ENCODE measurements at regions not wholly inside any gene's neighbourhood (a gene's known extent, or its start where the extent isn't known, plus 50 kb on each side); places are given as distances from the start of the nearest gene placed in this dataset.

GRCh38 chr2:136424112-136424511, 306.2 kb upstream of the CXCR4 start:
- Histone ChIP-seq H3K79me2 (ENCODE audit: control insufficient read depth, insufficient read depth, low read length) (no peaks in the 10 kb centered on the region), H3K27ac (ENCODE audit: control insufficient read depth, insufficient read depth) (no peak overlapping the region), H3K9ac (ENCODE audit: control insufficient read depth, insufficient read depth, low read length) (no peak overlapping the region), H3K4me3 (no peak overlapping the region), H3K4me2 (ENCODE audit: control insufficient read depth, insufficient read depth) (no peak overlapping the region; the same call in 1 of the 2 replicates), H3K36me3 (ENCODE audit: control insufficient read depth in 2 of 2, insufficient read depth in 2 of 2, low read length in 1 of 2) (no peaks in the 10 kb centered on the region), H2AFZ (ENCODE audit: control insufficient read depth, low read depth, low read length) (no peak overlapping the region), H4K20me1 (ENCODE audit: control insufficient read depth, insufficient read depth) (no peaks in the 10 kb centered on the region; the same call in 1 of the 2 replicates), H3K27me3 (replicated peaks in 1 of 2; ENCODE audit: control insufficient read depth in 2 of 2, insufficient read depth in 2 of 2, low read length in 1 of 2) (peaks cover 0 to 4% of the 10 kb centered on the region in 2 experiments; a peak in 3 of 4 replicates), H3K9me3 (replicated peaks; ENCODE audit: control insufficient read depth, insufficient read depth, low read length) (no peaks in the 10 kb centered on the region), H3K4me1 (ENCODE audit: control insufficient read depth, insufficient read depth, low read length) (peaks cover 4% of the 10 kb centered on the region; the same call in 1 of the 2 replicates)
- ChIA-PET RAD21 (ENCODE audit: unreplicated experiment) (interaction anchor here (1.0 to 2.1 kb wide), 3 partner anchors 40 to 510 kb away, joined by 3 to 7 read pairs (median 3); no protein-coding TSS in a partner anchor), POLR2A (no interaction called here), SMC1A (ENCODE audit: uncharacterized antibody, unreplicated experiment) (interaction anchor here (0.7 to 1.5 kb wide), 5 partner anchors 17 to 801 kb away, joined by 3 to 4 read pairs (median 3); no protein-coding TSS in a partner anchor), CTCF (interaction anchor here (0.7 to 3.4 kb wide), 10 partner anchors 11 to 1414 kb away, joined by 3 to 26 read pairs (median 4); no protein-coding TSS in a partner anchor)
- in situ Hi-C loops (cut with MboI) (loop anchor here (5.0 to 10.0 kb wide), 2 partner anchors 311 to 1413 kb away; no protein-coding TSS in a partner anchor), intact Hi-C loops (cut with micrococcal nuclease; ENCODE audit: unreplicated experiment) (loop anchor here (5.0 kb wide), 1 partner anchor 243 kb away; no protein-coding TSS in a partner anchor)
- DNase-seq (ENCODE audit: low read depth, low spot score): no peak
- no peak for FAIRE-seq
- TF ChIP-seq SUZ12 (IDR thresholded peaks at IDR 0.05; ENCODE audit: unreplicated experiment) (no peak), EP300 (IDR thresholded peaks at IDR 0.05; ENCODE audit: borderline replicate concordance in 1 of 2, control insufficient read depth in 1 of 2, low read depth in 2 of 2, low read length in 2 of 2) (no peak), CEBPB (IDR thresholded peaks at IDR 0.05; ENCODE audit: borderline replicate concordance in 1 of 2, low read depth in 2 of 2, low read length in 2 of 2) (no peak)
- TF ChIP-seq, protein P1, sequence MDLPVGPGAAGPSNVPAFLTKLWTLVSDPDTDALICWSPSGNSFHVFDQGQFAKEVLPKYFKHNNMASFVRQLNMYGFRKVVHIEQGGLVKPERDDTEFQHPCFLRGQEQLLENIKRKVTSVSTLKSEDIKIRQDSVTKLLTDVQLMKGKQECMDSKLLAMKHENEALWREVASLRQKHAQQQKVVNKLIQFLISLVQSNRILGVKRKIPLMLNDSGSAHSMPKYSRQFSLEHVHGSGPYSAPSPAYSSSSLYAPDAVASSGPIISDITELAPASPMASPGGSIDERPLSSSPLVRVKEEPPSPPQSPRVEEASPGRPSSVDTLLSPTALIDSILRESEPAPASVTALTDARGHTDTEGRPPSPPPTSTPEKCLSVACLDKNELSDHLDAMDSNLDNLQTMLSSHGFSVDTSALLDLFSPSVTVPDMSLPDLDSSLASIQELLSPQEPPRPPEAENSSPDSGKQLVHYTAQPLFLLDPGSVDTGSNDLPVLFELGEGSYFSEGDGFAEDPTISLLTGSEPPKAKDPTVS (IDR thresholded peaks at IDR 0.05; ENCODE audit: low read depth, low read length): no peak
- BruUV-seq (replicated peaks): no TSS peak
- 20% methylated on average over 7 of the region's 7 CpGs for WGBS (ENCODE audit: insufficient coverage, insufficient replicate concordance, low lambda C conversion rate, missing lambda C conversion rate)
- no peak for ATAC-seq

Data from GM12878 (cell line).